ENCODE measurements at regions not wholly inside any gene's neighbourhood (a gene's known extent, or its start where the extent isn't known, plus 50 kb on each side); places are given as distances from the start of the nearest gene placed in this dataset.

DNA sequence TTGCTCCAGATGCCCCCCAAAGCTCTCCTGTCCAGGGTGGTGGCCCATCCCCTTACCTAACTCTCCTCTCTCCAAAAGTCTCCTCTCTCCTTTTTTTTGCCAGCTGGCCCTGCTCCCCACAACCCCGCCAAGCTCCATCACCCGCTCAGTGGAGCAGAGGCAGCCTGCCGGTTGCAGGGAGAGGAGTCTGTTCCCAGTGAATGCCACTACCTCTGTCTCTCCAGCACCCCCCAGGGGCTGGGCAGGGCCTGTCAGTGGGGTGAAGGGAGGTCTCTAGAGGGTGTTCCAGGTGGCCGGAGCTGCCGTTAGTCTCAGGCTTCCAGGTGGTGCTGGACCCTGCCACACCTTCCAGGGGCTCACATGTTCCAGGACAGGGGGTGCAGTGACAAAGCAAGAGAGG is 387.0 kb downstream of the CTTN start:
- H3K4me3 ChIP-seq = no peak overlapping the region
- H3K4me1 Mint-ChIP-seq = no peaks in the 10 kb centered on the region

DNA sequence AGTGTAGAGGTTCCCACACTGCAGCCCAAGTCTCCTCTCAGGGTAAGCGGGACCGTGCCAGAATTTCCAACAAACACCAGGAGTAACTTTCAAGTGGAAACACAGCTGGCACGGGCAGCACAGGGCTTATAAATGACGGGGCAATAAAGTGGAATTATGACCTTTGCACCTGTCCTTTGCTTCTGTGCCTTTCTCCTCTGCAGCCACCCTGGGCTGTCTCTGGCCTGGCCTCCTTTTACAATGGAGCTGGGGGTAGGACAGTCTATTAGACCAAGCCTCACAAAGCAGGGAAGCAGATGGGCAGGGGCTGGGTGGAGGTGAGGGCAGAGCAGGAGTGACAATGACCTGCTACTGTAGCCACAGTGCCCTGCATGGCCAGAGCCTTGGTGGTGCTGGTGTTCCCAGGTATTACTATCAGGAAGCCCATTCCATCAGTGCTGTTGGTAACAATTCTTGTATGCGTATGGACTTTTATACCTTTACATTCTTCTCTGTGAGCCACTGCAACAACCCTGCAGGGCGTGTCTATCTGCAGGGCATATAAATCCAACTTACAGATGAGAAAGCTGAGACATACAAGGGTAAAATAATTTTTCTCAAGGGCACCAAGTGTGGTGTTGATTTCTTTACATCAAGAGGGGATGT is 387.8 kb downstream of the CTTN start:
- H3K27ac Mint-ChIP-seq = no peak overlapping the region
- Histone ChIP-seq H3K9me2 (ENCODE audit: insufficient read depth) (peaks cover 8% of the 10 kb centered on the region), H3K27ac (ENCODE audit: low read depth) (no peak overlapping the region), H3K27me3 (ENCODE audit: insufficient read depth) (no peaks in the 10 kb centered on the region), H3K4me2 (no peak overlapping the region), H3K4me1 (ENCODE audit: insufficient read depth) (no peaks in the 10 kb centered on the region), H3K4me3 (no peak overlapping the region), H3K36me3 (ENCODE audit: insufficient read depth) (no peaks in the 10 kb centered on the region; the same call in 1 of the 2 replicates), H3K79me2 (replicated peaks; ENCODE audit: insufficient read depth) (no peaks in the 10 kb centered on the region), H2AFZ (no peak overlapping the region), H3F3A (replicated peaks; ENCODE audit: low read depth) (no peaks in the 10 kb centered on the region), H4K20me1 (replicated peaks; ENCODE audit: insufficient read depth) (no peaks in the 10 kb centered on the region)
- DNase-seq (ENCODE audit: low spot score) = no peak
- H3K27me3 Mint-ChIP-seq (ENCODE audit: insufficient read depth, low read depth, poor library complexity) = peaks cover 7% of the 10 kb centered on the region
- H3K9me3 Mint-ChIP-seq = no peaks in the 10 kb centered on the region
- no peak overlapping the region for H3K4me3 Mint-ChIP-seq
- ATAC-seq = no peak
- no peaks in the 10 kb centered on the region for H3K4me1 Mint-ChIP-seq
- peaks cover 11% of the 10 kb centered on the region for H3K36me3 Mint-ChIP-seq (ENCODE audit: low read depth)
- TF ChIP-seq ZNF331 (CRISPR knock-in tag; IDR thresholded peaks at IDR 0.05; ENCODE audit: low read depth) (no peak), NANOG (IDR thresholded peaks at IDR 0.05; ENCODE audit: borderline replicate concordance) (no peak), JUNB (IDR thresholded peaks at IDR 0.05; ENCODE audit: unreplicated experiment) (no peak), STAT1 (IDR thresholded peaks at IDR 0.05; ENCODE audit: unreplicated experiment) (no peak)
- TF ChIP-seq, protein P1, sequence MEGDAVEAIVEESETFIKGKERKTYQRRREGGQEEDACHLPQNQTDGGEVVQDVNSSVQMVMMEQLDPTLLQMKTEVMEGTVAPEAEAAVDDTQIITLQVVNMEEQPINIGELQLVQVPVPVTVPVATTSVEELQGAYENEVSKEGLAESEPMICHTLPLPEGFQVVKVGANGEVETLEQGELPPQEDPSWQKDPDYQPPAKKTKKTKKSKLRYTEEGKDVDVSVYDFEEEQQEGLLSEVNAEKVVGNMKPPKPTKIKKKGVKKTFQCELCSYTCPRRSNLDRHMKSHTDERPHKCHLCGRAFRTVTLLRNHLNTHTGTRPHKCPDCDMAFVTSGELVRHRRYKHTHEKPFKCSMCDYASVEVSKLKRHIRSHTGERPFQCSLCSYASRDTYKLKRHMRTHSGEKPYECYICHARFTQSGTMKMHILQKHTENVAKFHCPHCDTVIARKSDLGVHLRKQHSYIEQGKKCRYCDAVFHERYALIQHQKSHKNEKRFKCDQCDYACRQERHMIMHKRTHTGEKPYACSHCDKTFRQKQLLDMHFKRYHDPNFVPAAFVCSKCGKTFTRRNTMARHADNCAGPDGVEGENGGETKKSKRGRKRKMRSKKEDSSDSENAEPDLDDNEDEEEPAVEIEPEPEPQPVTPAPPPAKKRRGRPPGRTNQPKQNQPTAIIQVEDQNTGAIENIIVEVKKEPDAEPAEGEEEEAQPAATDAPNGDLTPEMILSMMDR (conservative IDR thresholded peaks at IDR 0.05; ENCODE audit: low read depth in 2 of 2) = no peak
- TF ChIP-seq, protein P2, sequence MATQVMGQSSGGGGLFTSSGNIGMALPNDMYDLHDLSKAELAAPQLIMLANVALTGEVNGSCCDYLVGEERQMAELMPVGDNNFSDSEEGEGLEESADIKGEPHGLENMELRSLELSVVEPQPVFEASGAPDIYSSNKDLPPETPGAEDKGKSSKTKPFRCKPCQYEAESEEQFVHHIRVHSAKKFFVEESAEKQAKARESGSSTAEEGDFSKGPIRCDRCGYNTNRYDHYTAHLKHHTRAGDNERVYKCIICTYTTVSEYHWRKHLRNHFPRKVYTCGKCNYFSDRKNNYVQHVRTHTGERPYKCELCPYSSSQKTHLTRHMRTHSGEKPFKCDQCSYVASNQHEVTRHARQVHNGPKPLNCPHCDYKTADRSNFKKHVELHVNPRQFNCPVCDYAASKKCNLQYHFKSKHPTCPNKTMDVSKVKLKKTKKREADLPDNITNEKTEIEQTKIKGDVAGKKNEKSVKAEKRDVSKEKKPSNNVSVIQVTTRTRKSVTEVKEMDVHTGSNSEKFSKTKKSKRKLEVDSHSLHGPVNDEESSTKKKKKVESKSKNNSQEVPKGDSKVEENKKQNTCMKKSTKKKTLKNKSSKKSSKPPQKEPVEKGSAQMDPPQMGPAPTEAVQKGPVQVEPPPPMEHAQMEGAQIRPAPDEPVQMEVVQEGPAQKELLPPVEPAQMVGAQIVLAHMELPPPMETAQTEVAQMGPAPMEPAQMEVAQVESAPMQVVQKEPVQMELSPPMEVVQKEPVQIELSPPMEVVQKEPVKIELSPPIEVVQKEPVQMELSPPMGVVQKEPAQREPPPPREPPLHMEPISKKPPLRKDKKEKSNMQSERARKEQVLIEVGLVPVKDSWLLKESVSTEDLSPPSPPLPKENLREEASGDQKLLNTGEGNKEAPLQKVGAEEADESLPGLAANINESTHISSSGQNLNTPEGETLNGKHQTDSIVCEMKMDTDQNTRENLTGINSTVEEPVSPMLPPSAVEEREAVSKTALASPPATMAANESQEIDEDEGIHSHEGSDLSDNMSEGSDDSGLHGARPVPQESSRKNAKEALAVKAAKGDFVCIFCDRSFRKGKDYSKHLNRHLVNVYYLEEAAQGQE (IDR thresholded peaks at IDR 0.05; ENCODE audit: unreplicated experiment) = no peak

More for the DNA sequence above, 387.0 kb downstream of the CTTN start:
- Histone ChIP-seq H3K36me3 (ENCODE audit: insufficient read depth) (no peaks in the 10 kb centered on the region; the same call in 1 of the 2 replicates), H4K20me1 (replicated peaks; ENCODE audit: insufficient read depth) (no peaks in the 10 kb centered on the region), H3K9me2 (ENCODE audit: insufficient read depth) (peaks cover 8% of the 10 kb centered on the region), H2AFZ (no peak overlapping the region), H3K27me3 (ENCODE audit: insufficient read depth) (no peaks in the 10 kb centered on the region), H3F3A (replicated peaks; ENCODE audit: low read depth) (no peaks in the 10 kb centered on the region), H3K4me2 (no peak overlapping the region), H3K4me1 (ENCODE audit: insufficient read depth) (no peaks in the 10 kb centered on the region), H3K79me2 (replicated peaks; ENCODE audit: insufficient read depth) (no peaks in the 10 kb centered on the region), H3K27ac (ENCODE audit: low read depth) (no peak overlapping the region)
- Mint-ChIP-seq H3K9me3 (no peaks in the 10 kb centered on the region), H3K36me3 (ENCODE audit: low read depth) (peaks cover 4% of the 10 kb centered on the region), H3K27ac (no peak overlapping the region), H3K4me3 (no peak overlapping the region), H3K27me3 (ENCODE audit: insufficient read depth, low read depth, poor library complexity) (peaks cover 7% of the 10 kb centered on the region)
- TF ChIP-seq STAT1 (IDR thresholded peaks at IDR 0.05; ENCODE audit: unreplicated experiment) (no peak), EZH2phosphoT487 (IDR thresholded peaks at IDR 0.05; ENCODE audit: unreplicated experiment) (no peak), CREB1 (CRISPR knock-in tag; IDR thresholded peaks at IDR 0.05; ENCODE audit: low read depth) (no peak)
- TF ChIP-seq, protein P1 (conservative IDR thresholded peaks at IDR 0.05; ENCODE audit: low read depth in 2 of 2) = peak in 1 of 2 experiments; percentile 27; a peak in 2 of 4 replicates
- TF ChIP-seq, protein P2 (IDR thresholded peaks at IDR 0.05; ENCODE audit: unreplicated experiment) = no peak
- DNase-seq (ENCODE audit: low spot score) (no peak), ATAC-seq (peak; percentile 38; the same call in 2 of the 3 replicates)

Measured in GM23338 (cell line).